Trophoblast cell (in vitro differentiated cells and primary cell): ENCODE measurements at regions not wholly inside any gene's neighbourhood (a gene's known extent, or its start where the extent isn't known, plus 50 kb on each side); places are given as distances from the start of the nearest gene placed in this dataset.

ENCODE experiments used
- DNase-seq, 2 donors: peaks; one replicate each; pipeline ENCODE4 v3.0.0-alpha.2; 2016
- H2AFZ ChIP-seq: 2 replicates; pipeline ENCODE4 v1.6.1; 2013; ENCODE audit warnings: low read length, moderate library complexity, mild to moderate bottlenecking; ENCODE audit not compliant: insufficient read depth, poor library complexity
- H2AK5ac ChIP-seq: 2 replicates; pipeline ENCODE4 v1.6.1; 2013; ENCODE audit warnings: mild to moderate bottlenecking, low read length
- H2BK120ac ChIP-seq: 2 replicates; pipeline ENCODE4 v1.6.1; 2013; ENCODE audit warnings: low read length, mild to moderate bottlenecking, moderate library complexity; ENCODE audit not compliant: insufficient read depth, poor library complexity
- H2BK12ac ChIP-seq: 2 replicates; pipeline ENCODE4 v1.6.1; 2013; ENCODE audit warnings: mild to moderate bottlenecking, low read length, moderate library complexity
- H2BK5ac ChIP-seq: 2 replicates; pipeline ENCODE4 v1.6.1; 2013; ENCODE audit warnings: low read length, low read depth, moderate library complexity, mild to moderate bottlenecking; ENCODE audit not compliant: poor library complexity
- H3K14ac ChIP-seq: 2 replicates; pipeline ENCODE4 v1.6.1; 2013; ENCODE audit warnings: mild to moderate bottlenecking, low read length
- H3K18ac ChIP-seq: 2 replicates; pipeline ENCODE4 v1.6.1; 2013; ENCODE audit warnings: mild to moderate bottlenecking, low read length
- H3K23ac ChIP-seq: 2 replicates; pipeline ENCODE4 v1.6.1; 2013; ENCODE audit warnings: low read length
- H3K27ac ChIP-seq: 2 replicates; pipeline ENCODE4 v1.5.1; 2013; ENCODE audit warnings: low read depth, mild to moderate bottlenecking, inconsistent platforms, low read length, moderate library complexity
- H3K27me3 ChIP-seq: 2 replicates; pipeline ENCODE4 v1.6.1; 2013; ENCODE audit warnings: inconsistent platforms, mild to moderate bottlenecking, low read length, moderate library complexity; ENCODE audit not compliant: insufficient read depth
- H3K36me3 ChIP-seq, 2 experiments: 1 replicate in 1 of 2; 2 replicates in 1 of 2; pipeline ENCODE4 v1.6.1; 2013; ENCODE audit warnings: low read length in 2 of 2, mild to moderate bottlenecking in 2 of 2, moderate library complexity in 1 of 2; ENCODE audit not compliant: insufficient read depth in 2 of 2, control insufficient read depth in 1 of 2
- H3K4ac ChIP-seq: 2 replicates; pipeline ENCODE4 v1.6.1; 2013; ENCODE audit warnings: low read depth, mild to moderate bottlenecking, low read length, moderate library complexity
- H3K4me1 ChIP-seq, 2 experiments: 1 replicate in 1 of 2; 2 replicates in 1 of 2; pipeline ENCODE4 v1.6.1; 2013; ENCODE audit warnings: low read length in 2 of 2, mild to moderate bottlenecking in 2 of 2, moderate library complexity in 1 of 2; ENCODE audit not compliant: insufficient read depth in 2 of 2, control insufficient read depth in 1 of 2
- H3K4me2 ChIP-seq: 2 replicates; pipeline ENCODE4 v1.6.1; 2013; ENCODE audit warnings: inconsistent platforms, mild to moderate bottlenecking, low read length, moderate library complexity
- H3K4me3 ChIP-seq: 2 replicates; pipeline ENCODE4 v1.5.1; 2013; ENCODE audit warnings: mild to moderate bottlenecking, low read depth, low read length, inconsistent platforms
- H3K79me1 ChIP-seq: one replicate; pipeline ENCODE4 v1.6.1; 2013; ENCODE audit warnings: low read length
- H3K79me2 ChIP-seq: 2 replicates; pipeline ENCODE4 v1.6.1; 2013; ENCODE audit warnings: low read length, mild to moderate bottlenecking; ENCODE audit not compliant: control insufficient read depth, insufficient read depth, poor library complexity
- H3K9ac ChIP-seq: 2 replicates; pipeline ENCODE4 v1.6.1; 2013; ENCODE audit warnings: mild to moderate bottlenecking, low read length
- H3K9me3 ChIP-seq: 2 replicates; pipeline ENCODE4 v1.6.1; 2013; ENCODE audit warnings: low read depth, mild to moderate bottlenecking, control low read depth, inconsistent platforms, low read length; ENCODE audit not compliant: insufficient read depth
- H4K12ac ChIP-seq: 2 replicates; pipeline ENCODE4 v1.6.1; 2013; ENCODE audit warnings: low read depth, mild to moderate bottlenecking, low read length, moderate library complexity
- H4K8ac ChIP-seq: 2 replicates; pipeline ENCODE4 v1.6.1; 2013; ENCODE audit warnings: low read depth, mild to moderate bottlenecking, low read length, moderate library complexity
- H4K91ac ChIP-seq: one replicate; pipeline ENCODE4 v1.6.1; 2013; ENCODE audit warnings: low read depth, mild to moderate bottlenecking, low read length, moderate library complexity
- WGBS: extraction: QIAGEN DNeasy Blood & Tissue Kit; methylation state at CpG from one replicate; pipeline ENCODE4 v1.1.7; 2013; ENCODE audit warnings: missing lambda C conversion rate; ENCODE audit not compliant: insufficient read length, insufficient coverage; ENCODE audit errors: extremely low coverage; 5-methylcytosine and 5-hydroxymethylcytosine counted together

DNA sequence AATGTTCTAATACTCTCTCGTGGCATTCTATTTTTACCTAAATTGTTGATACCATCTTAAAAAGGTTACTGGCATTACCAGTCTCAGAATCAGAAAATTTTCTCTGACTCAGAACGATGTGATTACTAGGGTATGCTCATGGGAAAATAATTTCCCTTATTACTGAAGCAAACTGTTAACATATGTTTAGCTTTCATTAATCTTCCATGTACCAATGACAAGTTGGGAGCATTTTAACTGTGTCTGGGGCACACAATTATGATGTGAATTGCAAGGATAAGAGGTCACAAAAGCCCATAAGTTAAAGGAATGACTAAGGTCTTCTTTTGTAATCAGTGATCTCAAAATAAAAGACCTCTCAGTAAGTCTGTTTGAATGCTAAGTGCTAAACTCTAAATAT is 1254.6 kb downstream of the PCDH18 start:
- WGBS: no CpG with 5 or more reads among the region's 2 CpGs

DNA sequence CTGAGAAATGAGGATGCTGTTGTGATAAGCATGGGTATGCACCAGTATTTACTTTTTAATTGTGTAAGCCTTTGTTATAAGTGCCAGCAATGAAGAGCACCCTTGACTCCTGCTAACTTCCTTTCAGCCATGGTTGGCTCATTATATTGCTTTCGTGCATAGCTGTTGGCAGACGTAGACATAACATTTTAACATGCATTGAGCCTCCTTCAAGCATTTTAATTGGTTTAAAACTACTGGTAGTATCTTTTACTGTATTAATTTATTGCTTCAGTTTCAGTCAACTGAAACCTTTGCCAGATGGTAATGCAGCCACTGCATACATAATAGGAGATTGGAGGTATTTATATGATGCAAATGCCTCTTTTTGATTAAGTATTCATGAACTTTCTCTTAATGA is 1285.4 kb downstream of the PCDH18 start:
- Histone ChIP-seq H3K9ac (no peak overlapping the region), H3K9me3 (no peaks in the 10 kb centered on the region), H2BK120ac (no peak overlapping the region), H3K36me3 (no peaks in the 10 kb centered on the region), H3K4ac (no peak overlapping the region), H3K4me3 (no peak overlapping the region), H2AK5ac (no peak overlapping the region), H3K4me1 (no peaks in the 10 kb centered on the region), H3K27me3 (no peaks in the 10 kb centered on the region), H4K12ac (no peak overlapping the region), H3K79me1 (no peaks in the 10 kb centered on the region), H3K4me2 (no peak overlapping the region), H3K27ac (no peak overlapping the region), H3K18ac (no peak overlapping the region), H3K14ac (no peak overlapping the region), H2AFZ (no peak overlapping the region), H4K91ac (no peak overlapping the region), H3K23ac (no peak overlapping the region), H4K8ac (no peak overlapping the region), H2BK12ac (no peak overlapping the region), H2BK5ac (no peak overlapping the region), H3K79me2 (no peaks in the 10 kb centered on the region)
- DNase-seq: no peak
- no CpG with 5 or more reads among the region's 2 CpGs for WGBS

More for the DNA sequence above, 1254.6 kb downstream of the PCDH18 start:
- Histone ChIP-seq H2AFZ (no peak overlapping the region), H3K79me1 (no peaks in the 10 kb centered on the region), H3K4ac (no peak overlapping the region), H4K12ac (no peak overlapping the region), H3K4me2 (no peak overlapping the region), H3K36me3 (no peaks in the 10 kb centered on the region), H3K27me3 (no peaks in the 10 kb centered on the region), H3K9me3 (no peaks in the 10 kb centered on the region), H3K4me3 (no peak overlapping the region), H3K9ac (no peak overlapping the region), H2BK5ac (no peak overlapping the region), H3K27ac (no peak overlapping the region), H2AK5ac (no peak overlapping the region), H3K18ac (no peak overlapping the region), H4K8ac (no peak overlapping the region), H3K23ac (no peak overlapping the region), H2BK12ac (no peak overlapping the region), H3K79me2 (no peaks in the 10 kb centered on the region), H3K4me1 (no peaks in the 10 kb centered on the region), H3K14ac (no peak overlapping the region), H4K91ac (no peak overlapping the region), H2BK120ac (no peak overlapping the region)
- DNase-seq: no peak

DNA sequence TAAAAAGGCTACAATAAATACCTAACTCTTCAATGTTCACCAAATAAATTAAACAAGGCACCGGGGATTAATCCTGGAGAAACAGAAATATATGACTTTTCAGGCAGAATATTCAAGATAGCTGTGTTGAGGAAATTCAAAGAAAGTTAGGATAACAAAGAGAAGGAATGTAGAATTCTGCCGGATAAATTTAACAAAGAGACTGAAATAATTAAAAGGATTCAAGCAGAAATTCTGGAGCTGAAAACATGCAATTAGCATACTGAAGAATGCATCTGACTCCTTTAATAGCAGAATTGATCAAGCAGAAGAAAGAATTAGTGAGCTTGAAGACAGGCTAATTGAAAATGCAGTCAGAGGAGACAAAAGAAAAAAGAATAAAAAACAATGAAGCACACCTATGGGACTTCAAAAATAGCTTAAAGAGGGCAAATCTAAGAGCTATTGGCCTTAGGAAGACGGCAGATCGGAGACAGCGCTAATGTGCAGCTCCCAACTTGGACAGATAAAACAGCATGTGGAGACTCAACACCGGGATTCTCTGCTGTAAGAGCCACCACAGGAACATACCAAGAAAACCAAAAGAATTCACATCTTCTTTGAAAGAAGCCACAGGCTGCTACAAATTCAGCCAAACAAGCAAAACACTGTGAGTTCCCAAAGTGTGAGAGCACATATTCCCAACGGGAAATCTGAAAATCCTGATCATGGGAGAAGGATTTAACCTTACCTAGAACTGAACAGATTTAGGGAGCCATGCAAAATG is 1290.9 kb downstream of the PCDH18 start:
- DNase-seq: no peak
- H3K4me1 ChIP-seq: no peaks in the 10 kb centered on the region
- H2AK5ac ChIP-seq: no peak overlapping the region
- no peak overlapping the region for H3K18ac ChIP-seq
- no peak overlapping the region for H4K12ac ChIP-seq
- H3K27ac ChIP-seq: no peak overlapping the region
- no peak overlapping the region for H2BK120ac ChIP-seq
- no peak overlapping the region for H3K4ac ChIP-seq
- H3K4me3 ChIP-seq: no peak overlapping the region
- H3K79me2 ChIP-seq: no peaks in the 10 kb centered on the region
- H3K4me2 ChIP-seq: peak overlapping the region; percentile 19
- H3K9ac ChIP-seq: no peak overlapping the region
- H3K9me3 ChIP-seq: no peaks in the 10 kb centered on the region
- H2BK12ac ChIP-seq: no peak overlapping the region
- no peak overlapping the region for H4K8ac ChIP-seq
- no peak overlapping the region for H3K14ac ChIP-seq
- no peak overlapping the region for H2BK5ac ChIP-seq
- H3K27me3 ChIP-seq: no peaks in the 10 kb centered on the region
- WGBS: no CpG with 5 or more reads among the region's 7 CpGs
- no peak overlapping the region for H2AFZ ChIP-seq
- no peaks in the 10 kb centered on the region for H3K36me3 ChIP-seq
- H4K91ac ChIP-seq: no peak overlapping the region
- H3K79me1 ChIP-seq: no peaks in the 10 kb centered on the region
- H3K23ac ChIP-seq: no peak overlapping the region

DNA sequence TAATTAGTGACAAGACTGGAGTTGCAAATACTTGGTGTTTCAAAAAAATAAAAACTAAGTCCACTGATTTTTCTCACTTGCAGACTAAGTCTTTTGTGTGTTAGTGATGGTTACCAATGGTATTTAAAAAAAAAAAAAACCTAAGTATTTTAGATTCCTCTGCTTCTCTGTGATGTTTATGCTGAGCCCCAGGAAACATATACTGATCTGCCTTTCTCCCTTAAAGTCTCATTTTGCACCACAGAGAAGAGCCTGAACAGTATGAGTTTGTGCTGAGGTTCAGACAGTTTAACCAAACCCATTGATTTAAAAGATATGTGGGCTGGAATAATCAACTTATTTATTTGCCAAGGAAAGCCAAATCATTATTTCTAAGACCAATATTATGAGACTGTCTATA is 1305.0 kb downstream of the PCDH18 start:
- no peak overlapping the region for H3K4me3 ChIP-seq

More for the DNA sequence above, 1305.0 kb downstream of the PCDH18 start:
- Histone ChIP-seq H3K23ac (no peak overlapping the region), H3K14ac (no peak overlapping the region), H3K27me3 (no peaks in the 10 kb centered on the region), H2BK5ac (no peak overlapping the region), H3K79me1 (no peaks in the 10 kb centered on the region), H3K4me2 (no peak overlapping the region), H4K8ac (no peak overlapping the region), H3K18ac (no peak overlapping the region), H4K12ac (no peak overlapping the region), H3K4me1 (no peaks in the 10 kb centered on the region), H3K36me3 (no peaks in the 10 kb centered on the region), H2BK12ac (no peak overlapping the region), H3K9me3 (no peaks in the 10 kb centered on the region), H3K9ac (no peak overlapping the region), H4K91ac (no peak overlapping the region), H3K27ac (no peak overlapping the region), H3K4ac (no peak overlapping the region), H2AK5ac (no peak overlapping the region), H2BK120ac (no peak overlapping the region), H2AFZ (no peak overlapping the region), H3K79me2 (no peaks in the 10 kb centered on the region)
- DNase-seq: no peak
